GM19452 (cell line): ENCODE measurements at regions not wholly inside any gene's neighbourhood (a gene's known extent, or its start where the extent isn't known, plus 50 kb on each side); places are given as distances from the start of the nearest gene placed in this dataset.

Experiments used
- ATAC-seq: cut with Tn5 transposase; IDR thresholded peaks from one replicate; pipeline ENCODE4 v1.9.1; 2021; ENCODE audit not compliant: unreplicated experiment

DNA sequence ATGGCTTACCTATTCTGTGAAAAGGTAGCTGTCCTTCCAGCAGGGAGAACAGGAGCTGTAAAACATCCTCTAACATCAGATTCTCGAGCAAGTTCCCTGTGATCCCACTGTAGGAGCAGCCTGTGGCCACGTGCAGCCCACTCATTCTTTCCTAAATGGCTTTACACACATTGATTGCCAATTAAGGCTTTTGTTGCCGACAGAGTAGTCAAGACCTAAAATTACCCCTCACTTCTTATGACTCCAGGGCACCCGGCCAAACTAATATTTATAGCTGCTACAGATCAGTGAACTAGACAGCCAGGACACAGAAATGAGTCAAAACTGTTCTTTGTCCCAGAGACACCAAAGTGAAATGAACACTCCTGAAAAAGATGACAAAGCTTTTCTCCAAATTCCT lies 832.1 kb downstream of the SORCS3 start:
- no peak for ATAC-seq

DNA sequence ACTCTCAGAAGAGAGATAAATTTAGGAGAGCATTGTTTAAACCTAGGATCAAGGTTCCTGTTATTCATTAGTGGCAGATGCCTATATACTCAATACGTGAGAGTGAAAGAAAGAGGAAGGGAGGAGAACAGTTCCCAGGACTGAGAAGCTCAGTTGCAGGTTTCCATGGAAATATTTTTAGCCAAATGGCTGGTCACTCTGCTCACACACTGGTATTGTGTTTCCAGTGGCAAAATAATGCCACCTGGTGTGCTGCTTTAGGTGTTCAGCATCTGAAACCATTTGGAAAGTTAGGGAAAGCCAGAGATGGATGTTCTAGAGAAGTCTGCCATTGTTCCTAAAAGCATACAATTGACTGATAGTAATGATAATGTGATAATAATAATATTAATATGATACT lies 827.7 kb downstream of the SORCS3 start:
- no peak for ATAC-seq

DNA sequence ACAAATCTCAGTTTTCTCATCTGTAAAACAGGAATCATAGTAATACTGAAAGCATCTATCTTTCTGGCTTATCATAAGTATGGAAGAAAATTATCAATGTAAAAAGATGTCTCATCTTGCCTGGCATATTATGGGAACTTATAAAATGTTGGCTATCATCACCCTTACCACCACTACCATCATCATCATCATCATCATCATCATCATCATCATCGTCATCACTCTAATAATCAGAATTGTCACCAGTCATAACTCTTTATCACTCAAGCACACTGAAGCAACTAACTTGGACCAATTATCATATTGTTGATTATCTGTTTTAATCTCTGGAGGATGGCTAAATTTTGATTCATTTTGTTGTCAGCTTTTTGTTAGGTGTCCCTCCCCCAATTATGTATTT lies 825.4 kb downstream of the SORCS3 start:
- ATAC-seq, result no peak

DNA sequence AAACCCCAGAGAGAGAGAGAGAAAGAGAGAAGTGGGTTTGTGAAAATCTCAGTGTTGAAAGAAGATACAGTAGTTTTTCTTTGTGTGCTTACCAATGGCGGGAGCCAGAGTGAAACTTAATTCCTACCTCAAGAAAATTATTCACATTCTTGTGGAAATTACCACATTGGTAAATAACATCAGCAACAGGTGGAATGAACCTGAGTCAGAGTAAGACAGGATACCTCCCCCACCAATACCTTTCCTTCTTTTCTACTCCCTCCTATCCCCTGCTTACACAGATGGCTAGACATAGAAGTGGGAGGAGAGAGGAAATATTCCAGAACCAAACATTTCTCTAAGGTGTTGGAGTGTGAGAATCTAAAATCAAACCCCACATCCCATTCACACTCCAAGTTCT lies 793.9 kb downstream of the SORCS3 start:
- ATAC-seq, result no peak

DNA sequence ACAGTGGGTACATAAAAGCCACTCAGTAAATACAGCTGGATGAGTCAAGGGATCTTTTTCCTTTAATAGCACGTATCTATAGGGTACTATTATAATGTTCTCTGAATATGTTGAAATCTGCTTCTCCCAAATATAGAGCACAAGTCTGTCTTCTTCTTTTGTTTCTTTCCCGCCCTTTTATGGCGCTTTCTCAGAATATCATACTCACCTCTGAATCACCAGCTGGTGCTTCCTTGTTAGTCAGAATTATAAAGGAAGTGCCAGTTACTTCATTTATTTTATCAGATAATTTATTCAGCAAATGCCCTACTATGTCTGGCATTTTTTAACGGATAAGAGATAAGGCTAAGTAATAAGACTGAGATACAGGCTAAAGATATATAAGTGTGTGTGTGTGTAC lies 772.9 kb downstream of the SORCS3 start:
- no peak for ATAC-seq

DNA sequence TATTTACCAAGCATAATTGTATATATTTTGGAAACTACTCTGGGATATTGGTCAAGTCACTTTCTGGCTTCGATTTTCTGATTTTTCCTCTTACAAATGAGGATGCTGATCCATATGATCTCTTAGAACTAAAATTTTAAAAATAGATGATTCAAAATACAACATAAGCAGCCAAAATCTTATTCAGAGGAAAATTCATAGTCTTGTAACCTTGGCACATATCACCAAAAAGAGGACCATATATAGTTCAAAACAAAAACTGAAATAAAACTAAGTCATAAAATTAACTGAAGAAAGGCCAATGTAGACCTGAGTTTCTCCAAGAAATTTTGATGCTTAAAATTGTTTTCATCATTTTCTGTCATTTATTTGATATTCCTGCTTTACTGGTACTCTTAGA lies 768.3 kb downstream of the SORCS3 start:
- ATAC-seq, result no peak

DNA sequence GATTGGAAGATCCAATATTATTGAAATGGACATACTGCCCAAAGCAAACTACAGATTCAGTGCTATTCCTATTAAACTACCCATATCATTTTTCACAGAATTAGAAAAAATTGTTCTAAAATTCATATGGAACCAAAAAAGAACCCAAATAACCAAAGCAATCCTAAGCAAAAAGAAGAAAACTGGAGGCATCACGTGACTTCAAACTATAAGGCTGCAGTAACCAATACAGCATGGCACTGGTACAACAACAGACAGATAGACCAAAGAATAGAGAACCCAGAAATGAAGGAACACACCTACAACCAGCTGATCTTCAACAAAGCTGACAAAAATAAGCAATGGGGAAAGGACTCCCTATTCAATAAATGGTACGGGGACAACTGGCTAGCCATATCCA lies 765.4 kb downstream of the SORCS3 start:
- no peak for ATAC-seq

DNA sequence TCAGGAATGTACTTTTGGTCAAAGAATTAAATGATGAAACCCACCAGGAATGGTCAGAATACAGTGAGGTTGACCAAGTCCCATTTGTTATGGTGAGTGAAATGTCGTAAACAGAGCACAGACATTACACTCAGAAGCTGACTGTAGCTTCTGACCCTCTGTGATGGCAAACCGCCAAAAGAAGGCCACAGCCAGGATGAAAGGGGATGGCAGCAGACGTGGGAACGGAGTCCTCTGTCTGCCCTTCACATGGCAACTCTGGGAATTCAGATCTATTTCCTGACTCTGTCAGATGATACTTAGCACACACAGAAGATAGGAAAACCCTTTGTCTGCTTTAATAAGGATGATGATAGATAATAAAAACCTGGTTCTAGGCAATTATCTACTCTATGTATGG lies 757.1 kb downstream of the SORCS3 start:
- no peak for ATAC-seq

DNA sequence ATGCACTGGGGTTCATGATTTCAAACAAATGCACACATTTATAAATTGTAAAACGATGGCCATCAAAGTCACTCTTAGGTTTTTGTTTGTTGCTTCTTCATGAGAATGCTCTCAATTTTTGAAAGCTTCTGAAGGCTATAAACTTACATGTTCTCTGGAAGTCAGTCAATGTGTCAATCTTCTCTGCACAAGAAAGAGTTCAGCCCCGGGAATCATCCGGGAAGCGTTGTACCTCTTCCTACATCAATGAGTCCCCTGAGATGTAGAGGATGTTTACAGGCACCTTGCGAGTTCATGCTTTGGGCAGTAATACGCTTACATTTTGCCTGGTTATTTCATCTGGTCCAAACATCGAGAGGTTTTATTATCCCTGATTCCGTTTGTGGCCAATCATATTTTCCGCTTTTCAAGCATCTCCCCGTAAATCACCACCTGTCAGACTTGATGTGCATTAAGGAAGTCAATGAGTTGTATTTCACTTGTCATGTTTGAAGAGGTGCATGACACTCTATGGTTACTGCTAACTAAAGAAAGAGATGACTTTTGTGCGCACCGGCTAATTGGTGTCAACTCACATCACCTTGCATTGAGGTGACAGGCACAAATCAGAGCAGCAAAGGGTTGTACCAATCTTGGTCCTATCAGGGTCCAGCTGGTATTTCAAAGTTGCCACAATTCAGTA lies 750.7 kb downstream of the SORCS3 start:
- ATAC-seq, result no peak

DNA sequence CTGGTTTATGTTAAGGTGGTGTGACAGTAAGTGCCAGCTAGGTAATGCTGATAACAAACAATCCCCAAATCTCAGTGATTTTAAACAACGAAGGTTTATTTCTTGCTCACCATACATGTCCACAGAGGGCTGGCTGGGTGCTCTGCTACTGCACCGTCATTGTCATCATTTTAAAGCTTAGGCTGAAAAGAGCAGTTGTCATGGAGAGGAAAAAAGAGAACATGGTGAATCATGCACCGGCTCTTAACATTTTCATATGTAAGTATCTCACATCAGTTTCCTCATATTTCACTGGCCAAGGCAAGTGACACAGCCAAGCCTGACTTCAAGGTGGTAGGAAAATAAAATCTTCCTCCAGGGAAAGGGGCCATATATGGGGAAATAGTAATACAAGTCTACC lies 746.9 kb downstream of the SORCS3 start:
- ATAC-seq, result no peak

DNA sequence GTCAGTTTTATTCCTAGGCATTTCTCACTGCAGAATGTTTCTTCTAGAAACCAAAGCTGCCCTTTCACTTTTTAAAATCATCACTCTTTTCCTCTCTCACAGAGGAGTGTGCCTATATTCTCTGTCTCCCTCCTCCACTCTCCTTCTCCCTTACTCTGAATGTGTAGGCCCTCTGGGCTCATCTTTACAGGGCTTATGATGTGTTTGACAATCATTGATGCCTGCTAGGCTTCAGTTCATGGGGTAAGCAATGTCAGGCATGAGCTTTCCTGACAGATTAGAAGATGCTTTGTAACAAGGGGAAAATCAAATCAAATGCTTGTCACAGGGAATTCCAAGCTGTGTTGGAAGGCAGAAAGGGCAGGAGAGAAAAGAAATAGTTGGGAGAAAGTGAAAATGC lies 742.9 kb downstream of the SORCS3 start:
- no peak for ATAC-seq

DNA sequence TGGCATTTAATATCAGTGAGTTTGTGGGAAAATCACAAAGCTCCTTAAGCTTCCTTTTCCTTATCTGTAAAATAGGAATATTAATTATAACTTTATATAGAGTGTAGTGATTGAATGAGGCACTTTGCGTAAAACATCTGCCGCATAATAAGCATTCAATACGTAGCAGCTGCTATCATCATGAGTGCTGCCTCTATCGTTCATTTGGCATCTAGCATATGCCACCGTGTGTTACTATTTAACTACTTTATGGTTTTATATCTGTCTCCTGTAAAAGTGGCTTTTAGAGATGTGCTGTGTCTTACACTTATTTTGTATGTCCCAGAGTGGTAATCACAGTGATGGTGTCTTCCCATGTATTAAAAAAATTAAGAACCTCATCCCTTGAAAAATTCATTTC lies 729.6 kb downstream of the SORCS3 start:
- no peak for ATAC-seq

DNA sequence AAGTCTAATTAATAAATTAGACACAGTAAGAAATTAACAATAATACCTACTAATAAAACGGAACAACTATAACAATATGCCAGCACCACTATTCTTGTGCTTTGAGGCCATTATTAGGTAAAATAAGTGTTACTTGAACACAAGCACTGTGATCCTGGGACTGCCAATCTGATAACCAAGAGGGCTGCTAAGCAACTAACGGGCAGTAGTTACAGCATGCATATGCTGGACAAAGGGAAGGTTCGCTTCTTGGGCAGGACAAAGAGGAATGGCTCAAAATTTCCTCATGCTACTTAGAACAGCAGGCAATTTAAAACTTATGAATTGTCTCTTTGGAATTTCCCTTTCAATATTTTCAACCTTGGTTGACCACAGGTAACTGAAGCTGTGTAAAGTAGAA lies 718.6 kb downstream of the SORCS3 start:
- no peak for ATAC-seq

DNA sequence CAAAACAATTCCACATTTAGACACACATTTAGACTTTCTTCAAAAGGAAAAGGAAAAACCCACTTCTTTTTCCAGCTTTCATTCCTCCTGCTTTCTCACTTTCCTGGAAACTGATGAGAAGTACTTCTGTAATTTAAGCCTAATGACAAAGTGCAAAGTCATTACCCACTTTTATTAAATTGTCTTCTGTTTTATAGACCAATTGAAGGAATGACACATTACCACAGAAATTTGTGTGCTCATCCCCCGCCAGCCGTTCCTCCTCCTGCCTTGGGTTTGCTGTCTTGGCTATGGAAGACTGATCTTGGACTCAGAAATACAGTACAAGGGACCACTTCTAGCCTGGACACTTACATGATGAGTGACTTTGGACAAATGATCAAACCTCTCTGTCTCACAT lies 717.8 kb downstream of the SORCS3 start:
- no peak for ATAC-seq

DNA sequence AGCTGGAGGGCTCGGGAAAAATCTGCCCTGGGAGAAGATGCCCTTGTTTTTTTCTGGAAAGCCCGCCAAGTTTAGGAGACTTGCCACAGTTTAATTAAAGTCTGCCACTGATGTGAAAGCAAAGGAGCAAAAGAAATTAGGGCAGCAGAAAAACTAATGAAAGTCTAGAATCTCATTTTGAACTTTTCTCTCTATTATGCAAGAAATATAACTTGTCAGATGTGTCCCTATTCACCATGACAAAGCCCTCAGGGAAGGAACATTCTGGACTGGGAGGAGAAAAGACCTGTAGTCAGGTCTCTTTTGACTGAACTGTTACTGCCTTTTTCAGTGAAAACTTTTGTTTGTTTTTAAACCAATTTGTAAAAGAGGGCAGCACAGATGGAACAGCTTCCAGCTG lies 715.5 kb downstream of the SORCS3 start:
- no peak for ATAC-seq

DNA sequence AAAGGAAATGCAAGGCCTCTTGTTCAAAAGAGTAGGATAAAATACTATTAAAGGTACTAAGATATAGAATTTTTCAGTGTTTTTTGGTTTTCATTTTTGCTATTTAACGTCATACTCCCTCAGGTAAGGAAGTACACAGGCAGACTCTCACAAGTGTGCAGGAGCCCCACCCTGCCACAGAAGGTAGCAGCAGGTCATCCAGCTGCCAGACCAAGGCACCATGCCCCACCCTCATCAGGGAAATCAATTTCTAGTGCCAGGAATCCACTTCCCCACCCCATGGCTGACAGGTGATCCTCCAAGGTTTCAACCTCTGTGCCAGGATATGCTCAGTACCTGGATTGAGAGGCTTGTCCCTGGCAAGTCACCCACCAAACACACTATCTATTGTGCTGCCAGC lies 712.9 kb downstream of the SORCS3 start:
- ATAC-seq, result no peak

DNA sequence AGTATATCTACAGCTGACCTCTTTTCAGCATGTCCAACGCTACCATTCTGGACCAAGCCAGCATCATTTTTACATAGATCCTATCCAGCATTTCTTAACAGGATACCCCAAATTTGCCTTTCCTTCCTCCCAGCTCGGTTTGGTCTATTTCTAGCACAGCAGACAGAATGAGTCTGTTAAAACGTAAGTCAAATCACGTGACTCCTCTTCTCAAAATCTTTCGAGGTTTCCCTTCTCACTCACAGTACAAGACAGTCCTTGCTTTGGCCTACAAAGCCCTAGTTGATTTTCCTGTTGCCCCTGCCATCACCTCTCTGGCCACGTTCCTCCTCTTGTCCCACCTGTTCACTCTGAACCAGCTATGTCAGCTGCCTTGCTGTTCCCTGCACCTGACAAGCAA lies 711.7 kb downstream of the SORCS3 start:
- no peak for ATAC-seq

DNA sequence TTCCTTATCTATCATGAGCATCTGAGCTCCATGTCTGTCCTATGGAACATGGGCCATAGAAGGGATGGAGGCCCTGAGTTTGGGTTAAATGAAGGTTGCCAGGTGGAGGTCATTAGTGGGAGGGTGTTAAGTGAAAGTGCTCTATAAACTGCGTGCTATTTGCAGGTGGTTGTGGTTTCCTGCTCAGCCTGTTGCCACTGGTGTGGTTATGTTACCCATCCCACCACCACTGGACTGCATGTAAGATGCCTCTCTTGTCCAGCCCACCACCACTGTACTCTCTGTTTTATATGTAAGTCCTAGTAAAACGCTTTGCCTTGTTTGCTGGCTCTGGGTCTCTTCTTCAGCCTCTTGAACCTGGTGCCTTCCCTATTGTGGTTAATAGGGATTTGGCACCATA lies 711.2 kb downstream of the SORCS3 start:
- ATAC-seq, result no peak

DNA sequence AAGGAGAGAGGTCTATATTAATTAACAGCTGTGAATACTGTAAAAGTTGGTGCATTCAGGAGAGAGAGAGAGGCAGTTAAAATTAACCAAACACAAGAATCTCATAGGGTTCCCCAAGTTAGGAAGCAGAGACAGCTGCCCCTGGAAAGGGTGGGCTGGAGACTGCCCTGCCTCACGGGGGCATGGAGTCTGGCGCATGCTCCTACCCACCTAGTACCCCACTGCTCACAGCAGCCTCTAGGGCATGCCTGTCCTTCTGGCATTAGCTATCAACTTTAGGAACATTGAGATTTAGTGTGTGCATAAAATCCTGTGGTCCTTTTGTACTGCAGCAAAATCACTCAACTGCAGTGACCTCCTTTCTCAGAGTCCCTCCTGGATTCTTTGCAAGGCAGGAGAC lies 710.1 kb downstream of the SORCS3 start:
- ATAC-seq, result no peak

DNA sequence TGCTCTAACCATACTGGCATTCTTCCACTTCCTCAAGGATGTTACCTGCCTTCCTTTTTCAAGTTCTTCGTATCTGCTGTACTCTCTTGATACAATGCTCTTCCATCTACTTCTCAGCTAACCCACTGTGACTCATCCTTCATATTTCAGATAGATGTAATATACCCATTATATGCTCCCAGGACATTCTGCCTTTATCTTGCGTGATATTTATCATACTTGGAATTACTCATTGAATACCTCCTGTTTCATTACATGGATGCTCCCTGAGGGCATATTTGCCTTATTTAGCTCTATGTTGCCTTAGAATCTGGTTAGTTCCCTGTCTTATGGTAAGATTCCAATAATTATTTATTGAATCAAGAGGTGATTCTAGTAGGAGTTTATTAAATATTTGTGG lies 706.4 kb downstream of the SORCS3 start:
- ATAC-seq, result no peak

DNA sequence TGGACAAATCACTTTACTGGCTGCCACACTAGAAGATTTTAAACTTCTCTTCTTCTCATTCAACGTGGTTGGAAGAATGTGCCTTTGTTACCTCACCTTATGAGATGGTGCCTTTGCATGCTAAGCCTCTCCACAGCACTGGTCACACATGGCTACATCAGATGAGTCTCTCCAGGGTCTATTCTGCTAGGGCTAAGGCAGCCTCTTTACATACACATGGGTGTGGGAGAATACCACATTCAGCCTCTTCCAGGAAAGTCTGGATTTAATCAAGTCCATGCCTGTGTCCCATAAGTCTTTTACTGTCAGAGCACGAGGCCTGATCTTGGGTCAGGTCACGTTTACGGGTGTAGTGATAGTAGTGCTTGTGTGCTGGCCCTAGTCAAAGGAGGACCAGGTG lies 701.5 kb downstream of the SORCS3 start:
- no peak for ATAC-seq

DNA sequence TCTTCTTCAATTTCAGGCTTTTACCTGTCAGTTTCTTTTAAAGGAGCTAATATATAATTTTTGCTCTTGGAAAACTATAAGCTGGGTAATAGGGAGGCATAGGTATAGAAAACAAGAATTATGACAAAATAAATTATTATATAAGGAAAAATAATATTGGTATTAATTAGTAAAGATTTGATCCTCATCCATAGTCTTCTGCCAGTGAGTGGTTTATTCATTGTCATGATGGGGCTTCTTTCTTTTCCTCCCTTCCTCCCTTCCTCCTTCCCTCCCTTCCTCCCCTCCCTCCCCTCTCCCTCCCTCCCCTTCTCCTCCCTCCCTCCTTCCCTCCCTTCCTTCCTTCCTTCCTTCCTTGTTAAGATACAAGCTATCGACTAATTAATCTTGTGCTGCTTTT lies 698.6 kb downstream of the SORCS3 start:
- ATAC-seq, result no peak

DNA sequence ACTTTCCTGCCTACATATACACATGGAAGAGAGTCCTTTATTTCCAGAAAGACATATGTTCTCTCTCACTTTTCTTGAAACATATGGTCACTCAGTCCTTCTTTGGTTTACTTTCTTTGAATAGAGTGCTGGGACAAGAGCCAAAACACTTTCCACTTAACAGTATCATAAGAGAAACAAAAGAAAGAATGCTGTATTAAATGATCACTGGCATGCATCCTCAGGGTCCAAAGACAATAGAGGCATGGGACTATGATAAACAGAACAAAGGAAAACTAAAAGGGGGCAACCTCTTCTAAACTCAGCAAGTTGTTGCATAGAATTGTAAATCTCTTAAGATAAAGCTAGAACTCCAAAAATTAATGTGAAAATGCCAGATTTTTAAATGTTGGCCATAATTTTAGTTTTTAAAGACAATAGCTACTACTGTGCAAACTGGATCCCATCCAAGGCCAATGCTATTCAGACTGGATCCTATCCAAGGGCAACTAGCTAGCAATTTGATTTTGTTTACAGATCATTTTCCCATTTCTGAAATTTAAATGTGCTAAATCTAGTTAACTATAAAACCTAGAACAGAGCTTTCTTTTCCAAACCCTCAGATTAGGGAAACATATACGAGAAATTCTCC lies 687.5 kb downstream of the SORCS3 start:
- ATAC-seq, result no peak
